ENCODE measurements at regions not wholly inside any gene's neighbourhood (a gene's known extent, or its start where the extent isn't known, plus 50 kb on each side); places are given as distances from the start of the nearest gene placed in this dataset.

- no peak for DNase-seq (ENCODE audit: low read depth)
- TF ChIP-seq CTCF (conservative IDR thresholded peaks at IDR 0.05; ENCODE audit: low read depth, low read length): no peak
- H3K4me3 ChIP-seq (ENCODE audit: low read depth, low read length): no peak overlapping the region
Observed at GRCh38 chr7:156487811-156488533, 152.6 kb upstream of the RNF32 start.

GRCh38 chr7:156480671-156481070 is 159.9 kb upstream of the RNF32 start:
- no peak overlapping the region for H3K4me3 ChIP-seq (ENCODE audit: low read depth, low read length)
- DNase-seq (ENCODE audit: low read depth): no peak
- TF ChIP-seq CTCF (conservative IDR thresholded peaks at IDR 0.05; ENCODE audit: low read depth, low read length): no peak

GRCh38 chr7:156479596-156479995 is 161.0 kb upstream of the RNF32 start:
- TF ChIP-seq CTCF (conservative IDR thresholded peaks at IDR 0.05; ENCODE audit: low read depth, low read length): no peak
- no peak for DNase-seq (ENCODE audit: low read depth)

GRCh38 chr7:156478486-156478885 is 162.1 kb upstream of the RNF32 start:
- no peak overlapping the region for H3K4me3 ChIP-seq (ENCODE audit: low read depth, low read length)
- TF ChIP-seq CTCF (conservative IDR thresholded peaks at IDR 0.05; ENCODE audit: low read depth, low read length): no peak
- DNase-seq (ENCODE audit: low read depth): no peak

More at GRCh38 chr7:156479596-156479995, 161.0 kb upstream of the RNF32 start:
- H3K4me3 ChIP-seq (ENCODE audit: low read depth, low read length): no peak overlapping the region

GRCh38 chr7:156475666-156476065 is 164.9 kb upstream of the RNF32 start:
- DNase-seq (ENCODE audit: low read depth): peak; percentile 94
- H3K4me3 ChIP-seq (ENCODE audit: low read depth, low read length): no peak overlapping the region
- no peak for TF ChIP-seq CTCF (conservative IDR thresholded peaks at IDR 0.05; ENCODE audit: low read depth, low read length)

GRCh38 chr7:156475179-156475578 is 165.4 kb upstream of the RNF32 start:
- TF ChIP-seq CTCF (conservative IDR thresholded peaks at IDR 0.05; ENCODE audit: low read depth, low read length): no peak
- no peak for DNase-seq (ENCODE audit: low read depth)

GRCh38 chr7:156474241-156474743 is 166.3 kb upstream of the RNF32 start:
- DNase-seq (ENCODE audit: low read depth): peak; percentile 93
- no peak for TF ChIP-seq CTCF (conservative IDR thresholded peaks at IDR 0.05; ENCODE audit: low read depth, low read length)
- H3K4me3 ChIP-seq (ENCODE audit: low read depth, low read length): no peak overlapping the region

More at GRCh38 chr7:156475179-156475578, 165.4 kb upstream of the RNF32 start:
- H3K4me3 ChIP-seq (ENCODE audit: low read depth, low read length): no peak overlapping the region

All from epithelial cell of proximal tubule (primary cell).